Thyroid gland (tissue), 4 donors: ENCODE measurements at regions not wholly inside any gene's neighbourhood (a gene's known extent, or its start where the extent isn't known, plus 50 kb on each side); places are given as distances from the start of the nearest gene placed in this dataset.

ENCODE experiments used
- DNase-seq, 2 donors: peaks; one replicate each; pipeline ENCODE4 v3.0.0-alpha.2; 2019
- H3K27ac ChIP-seq, 3 donors: fragments of 200-600 bp; sonication (generic); 1 replicate in 2 of 3; 2 replicates in 1 of 3; pipeline ENCODE4 v1.5.1; 2016 to 2019; ENCODE audit warnings: mild to moderate bottlenecking in 1 of 3, moderate library complexity in 1 of 3
- H3K27me3 ChIP-seq: fragments of 200-600 bp; sonication (generic); one replicate; pipeline ENCODE4 v1.5.1; 2019
- H3K36me3 ChIP-seq, 2 donors: fragments of 200-600 bp; sonication (generic); one replicate each; pipeline ENCODE4 v1.5.1; 2016 to 2019
- H3K4me1 ChIP-seq, 2 donors: fragments of 200-600 bp; sonication (generic); one replicate each; pipeline ENCODE4 v1.5.1; 2017 to 2019
- H3K4me3 ChIP-seq, 3 donors: fragments of 200-600 bp; sonication (generic); replicated peaks in 1 of 3; 1 replicate in 2 of 3; 2 replicates in 1 of 3; pipeline ENCODE4 v1.5.1; 2016; ENCODE audit warnings: mild to moderate bottlenecking in 1 of 3
- H3K9me3 ChIP-seq: fragments of 200-600 bp; sonication (generic); one replicate; pipeline ENCODE4 v1.5.1; 2017
- CTCF ChIP-seq, 6 experiments: fragments of 200-600 bp in 3 of 6; fragments of 450-650 bp in 3 of 6; sonication (generic) in 3 of 6; IDR thresholded peaks; one replicate each; pipeline ENCODE4 v1.5.1; 2016 to 2019; ENCODE audit warnings: antibody characterized with exemption in 6 of 6, mild to moderate bottlenecking in 2 of 6, inconsistent platforms in 1 of 6, moderate library complexity in 1 of 6
- POLR2A ChIP-seq, 2 donors: fragments of 450-650 bp; IDR thresholded peaks; one replicate each; pipeline ENCODE4 v1.6.1; 2017; ENCODE audit warnings: antibody characterized with exemption in 2 of 2, mild to moderate bottlenecking in 2 of 2, moderate library complexity in 1 of 2
- WGBS, 2 donors: methylation state at CpG; one replicate each; pipeline ENCODE4 v1.1.5; 2017; 5-methylcytosine and 5-hydroxymethylcytosine counted together
- intact Hi-C: fragments of 100-400 bp; cut with DNase I; formaldehyde crosslinking; loops from one replicate; pipeline ENCODE4 v1.15.1; 2023

GRCh38 chr4:124061413-124061812 is 651.1 kb downstream of the ANKRD50 start:
- intact Hi-C loops: no loop called here
- Histone ChIP-seq H3K4me1 (no peaks in the 10 kb centered on the region), H3K9me3 (no peaks in the 10 kb centered on the region), H3K36me3 (no peaks in the 10 kb centered on the region), H3K27me3 (no peaks in the 10 kb centered on the region), H3K4me3 (no peak overlapping the region), H3K27ac (peak overlapping the region in 2 of 3 donors; percentile 51 to 72)
- no peak for DNase-seq
- TF ChIP-seq CTCF (IDR thresholded peaks at IDR 0.05) (no peak), POLR2A (IDR thresholded peaks at IDR 0.05) (no peak)

- no peak overlapping the region for H3K27ac ChIP-seq
- no peaks in the 10 kb centered on the region for H3K27me3 ChIP-seq
- DNase-seq: no peak
- H3K4me1 ChIP-seq: no peaks in the 10 kb centered on the region
- no peaks in the 10 kb centered on the region for H3K9me3 ChIP-seq
- H3K4me3 ChIP-seq: no peak overlapping the region
- intact Hi-C loops: no loop called here
- H3K36me3 ChIP-seq: no peaks in the 10 kb centered on the region
- TF ChIP-seq CTCF (IDR thresholded peaks at IDR 0.05) (no peak), POLR2A (IDR thresholded peaks at IDR 0.05) (no peak)
These were observed 647.1 kb downstream of the ANKRD50 start for GRCh38 chr4:124065422-124065821.

GRCh38 chr4:124065936-124066335 is 646.6 kb downstream of the ANKRD50 start:
- WGBS, 2 donors: 92 to 99% methylated on average over 4 of the region's 4 CpGs
- H3K4me3 ChIP-seq: no peak overlapping the region
- H3K27me3 ChIP-seq: no peaks in the 10 kb centered on the region
- no peaks in the 10 kb centered on the region for H3K4me1 ChIP-seq
- intact Hi-C loops: no loop called here
- H3K9me3 ChIP-seq: no peaks in the 10 kb centered on the region
- DNase-seq: no peak
- TF ChIP-seq POLR2A (IDR thresholded peaks at IDR 0.05) (no peak), CTCF (IDR thresholded peaks at IDR 0.05) (no peak)
- no peaks in the 10 kb centered on the region for H3K36me3 ChIP-seq
- H3K27ac ChIP-seq: no peak overlapping the region

GRCh38 chr4:124066595-124066994 is 645.9 kb downstream of the ANKRD50 start:
- DNase-seq: no peak
- Histone ChIP-seq H3K9me3 (no peaks in the 10 kb centered on the region), H3K27me3 (no peaks in the 10 kb centered on the region), H3K4me3 (no peak overlapping the region), H3K36me3 (no peaks in the 10 kb centered on the region), H3K27ac (peak overlapping the region in 1 of 3 donors; percentile 15), H3K4me1 (no peaks in the 10 kb centered on the region)
- intact Hi-C loops: no loop called here
- TF ChIP-seq POLR2A (IDR thresholded peaks at IDR 0.05) (no peak), CTCF (IDR thresholded peaks at IDR 0.05) (no peak)
- WGBS, 2 donors: 91 to 94% methylated on average over 1 of the region's 1 CpG

GRCh38 chr4:124067046-124067445 is 645.5 kb downstream of the ANKRD50 start:
- DNase-seq: no peak
- H3K4me1 ChIP-seq: no peaks in the 10 kb centered on the region
- intact Hi-C loops: no loop called here
- H3K9me3 ChIP-seq: no peaks in the 10 kb centered on the region
- H3K27ac ChIP-seq: no peak overlapping the region
- TF ChIP-seq CTCF (IDR thresholded peaks at IDR 0.05): no peak
- no peak for TF ChIP-seq POLR2A (IDR thresholded peaks at IDR 0.05)
- WGBS, 2 donors: 91 to 92% methylated on average over 2 of the region's 2 CpGs
- no peak overlapping the region for H3K4me3 ChIP-seq
- H3K27me3 ChIP-seq: no peaks in the 10 kb centered on the region
- H3K36me3 ChIP-seq: no peaks in the 10 kb centered on the region
